Mammary epithelial cell (primary cell): ENCODE measurements at regions not wholly inside any gene's neighbourhood (a gene's known extent, or its start where the extent isn't known, plus 50 kb on each side); places are given as distances from the start of the nearest gene placed in this dataset.

ENCODE experiments used
- CTCF ChIP-seq, 2 donors: IDR thresholded peaks in 1 of 2; conservative IDR thresholded peaks in 1 of 2; 2 replicates each; pipeline ENCODE4 v1.5.1; 2011 to 2012; ENCODE audit warnings: inconsistent platforms in 2 of 2, low read length in 2 of 2, mild to moderate bottlenecking in 2 of 2, control low read depth in 1 of 2, low read depth in 1 of 2; ENCODE audit not compliant: insufficient read depth in 1 of 2; ENCODE audit errors: extremely low read depth in 1 of 2
- EZH2 ChIP-seq: IDR thresholded peaks from 2 replicates; pipeline ENCODE4 v1.6.1; 2012; ENCODE audit warnings: low read length, inconsistent platforms, borderline replicate concordance

GRCh38 chr7:48841739-48842138 is 82.6 kb upstream of the CDC14C start:
- TF ChIP-seq CTCF (conservative IDR thresholded peaks at IDR 0.05 in 1 of 2, IDR thresholded peaks at IDR 0.05 in 1 of 2; ENCODE audit: extremely low read depth in 1 of 2, insufficient read depth in 1 of 2, low read depth in 1 of 2, low read length in 2 of 2) (no peak), EZH2 (no peak)
